ENCODE measurements at regions not wholly inside any gene's neighbourhood (a gene's known extent, or its start where the extent isn't known, plus 50 kb on each side); places are given as distances from the start of the nearest gene placed in this dataset.

DNA sequence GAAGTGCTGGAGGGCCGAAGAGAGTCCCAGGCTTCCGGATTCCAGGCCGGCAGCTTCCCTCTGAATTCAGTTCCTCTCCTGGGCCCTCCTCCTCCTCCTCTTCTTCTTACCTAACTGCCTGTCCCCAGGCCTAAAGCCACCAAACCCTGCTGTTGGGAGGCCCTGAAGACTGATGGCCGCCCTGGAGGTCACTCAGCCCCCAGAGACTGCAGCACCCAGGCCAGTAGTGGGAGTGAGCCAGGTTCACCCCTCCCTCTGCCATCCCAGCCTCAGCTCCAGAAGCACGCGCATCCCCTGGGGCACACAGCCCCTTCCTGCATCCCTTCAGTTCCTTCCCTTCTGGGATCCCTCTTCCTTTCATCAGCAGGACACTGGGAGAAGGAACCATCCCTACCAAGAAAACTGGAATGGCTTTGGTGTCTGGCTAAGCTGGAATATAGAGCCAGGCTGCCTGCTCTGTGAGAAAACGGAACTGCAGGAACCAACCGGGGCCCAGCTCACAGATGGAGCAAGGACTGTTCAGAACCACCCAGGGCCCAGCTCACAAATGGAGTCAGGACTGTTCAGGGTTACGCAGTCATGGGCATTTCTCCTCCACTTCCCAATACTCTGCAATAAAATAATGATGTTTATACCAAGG lies 127.4 kb downstream of the NDUFA10 start:
- WGBS (ENCODE audit: insufficient coverage) = 91% methylated on average over 8 of the region's 9 CpGs
- intact Hi-C loops (cut with micrococcal nuclease) = no loop called here
- Mint-ChIP-seq H3K36me3 (no peaks in the 10 kb centered on the region), H3K27ac (no peak overlapping the region), H3K4me3 (no peak overlapping the region), H3K4me1 (no peaks in the 10 kb centered on the region), H3K27me3 (ENCODE audit: low read depth in 2 of 2) (peaks cover 16 to 26% of the 10 kb centered on the region in 2 donors), H3K9me3 (no peaks in the 10 kb centered on the region)
- Histone ChIP-seq H3K27ac (ENCODE audit: low read length) (no peak overlapping the region), H3K27me3 (ENCODE audit: control insufficient read depth, insufficient read depth, low read length) (no peaks in the 10 kb centered on the region), H3K9me3 (ENCODE audit: control insufficient read depth, insufficient read depth, low read length) (no peaks in the 10 kb centered on the region), H3K4me1 (ENCODE audit: control insufficient read depth, insufficient read depth, low read length) (peaks cover 12% of the 10 kb centered on the region), H3K4me3 (ENCODE audit: low read length) (no peak overlapping the region), H3K36me3 (ENCODE audit: control insufficient read depth, insufficient read depth, low read length) (no peaks in the 10 kb centered on the region)
- TF ChIP-seq, protein P1, sequence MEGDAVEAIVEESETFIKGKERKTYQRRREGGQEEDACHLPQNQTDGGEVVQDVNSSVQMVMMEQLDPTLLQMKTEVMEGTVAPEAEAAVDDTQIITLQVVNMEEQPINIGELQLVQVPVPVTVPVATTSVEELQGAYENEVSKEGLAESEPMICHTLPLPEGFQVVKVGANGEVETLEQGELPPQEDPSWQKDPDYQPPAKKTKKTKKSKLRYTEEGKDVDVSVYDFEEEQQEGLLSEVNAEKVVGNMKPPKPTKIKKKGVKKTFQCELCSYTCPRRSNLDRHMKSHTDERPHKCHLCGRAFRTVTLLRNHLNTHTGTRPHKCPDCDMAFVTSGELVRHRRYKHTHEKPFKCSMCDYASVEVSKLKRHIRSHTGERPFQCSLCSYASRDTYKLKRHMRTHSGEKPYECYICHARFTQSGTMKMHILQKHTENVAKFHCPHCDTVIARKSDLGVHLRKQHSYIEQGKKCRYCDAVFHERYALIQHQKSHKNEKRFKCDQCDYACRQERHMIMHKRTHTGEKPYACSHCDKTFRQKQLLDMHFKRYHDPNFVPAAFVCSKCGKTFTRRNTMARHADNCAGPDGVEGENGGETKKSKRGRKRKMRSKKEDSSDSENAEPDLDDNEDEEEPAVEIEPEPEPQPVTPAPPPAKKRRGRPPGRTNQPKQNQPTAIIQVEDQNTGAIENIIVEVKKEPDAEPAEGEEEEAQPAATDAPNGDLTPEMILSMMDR (IDR thresholded peaks at IDR 0.05) = no peak
- DNase-seq (no peak), ATAC-seq (no peak)

DNA sequence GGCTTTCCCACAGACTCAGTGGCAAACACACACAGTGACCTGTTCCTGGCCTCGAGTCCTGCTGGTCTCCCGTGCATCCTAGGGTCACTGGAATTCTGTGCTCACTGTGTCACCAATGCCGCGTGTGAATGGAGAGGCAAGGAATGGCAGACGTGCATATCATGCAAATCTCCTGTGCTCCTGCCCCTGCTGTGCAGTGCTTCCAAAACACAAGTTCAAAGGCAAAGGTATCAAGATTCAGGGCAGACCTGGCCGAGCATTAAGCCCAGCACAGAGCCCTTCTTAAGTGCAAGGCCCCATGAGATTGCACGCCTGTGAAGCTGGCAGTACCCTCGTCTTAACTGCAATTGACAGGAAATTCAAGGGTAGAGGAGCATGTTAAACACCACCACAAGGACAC lies 129.1 kb downstream of the NDUFA10 start:
- no peak overlapping the region for H3K27ac ChIP-seq (ENCODE audit: low read length)

DNA sequence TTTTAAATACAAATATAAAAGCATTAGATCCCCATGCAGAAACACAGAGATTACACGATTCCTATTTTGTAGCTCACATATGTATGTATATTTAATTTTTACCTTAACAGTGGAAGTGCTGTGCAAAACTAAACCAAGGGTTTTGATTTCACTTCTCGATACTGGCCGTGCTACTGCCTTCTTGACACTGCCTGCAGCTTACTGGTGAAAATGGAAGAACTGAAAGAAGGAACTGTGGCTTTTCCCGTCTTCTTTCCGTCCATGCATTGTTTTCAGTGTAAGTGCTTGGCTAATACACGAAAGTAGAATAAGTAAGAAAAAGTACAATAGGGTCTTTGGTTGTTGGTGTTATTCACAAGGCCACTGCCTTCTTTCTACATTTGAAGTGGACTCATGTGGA lies 129.5 kb downstream of the NDUFA10 start:
- Histone ChIP-seq H3K27ac (ENCODE audit: low read length) (no peak overlapping the region), H3K36me3 (ENCODE audit: control insufficient read depth, insufficient read depth, low read length) (no peaks in the 10 kb centered on the region), H3K9me3 (ENCODE audit: control insufficient read depth, insufficient read depth, low read length) (no peaks in the 10 kb centered on the region), H3K4me1 (ENCODE audit: control insufficient read depth, insufficient read depth, low read length) (peaks cover 12% of the 10 kb centered on the region), H3K4me3 (ENCODE audit: low read length) (no peak overlapping the region), H3K27me3 (ENCODE audit: control insufficient read depth, insufficient read depth, low read length) (no peaks in the 10 kb centered on the region)
- Mint-ChIP-seq H3K36me3 (no peaks in the 10 kb centered on the region), H3K27me3 (ENCODE audit: low read depth in 2 of 2) (peaks cover 16 to 26% of the 10 kb centered on the region in 2 donors), H3K27ac (no peak overlapping the region), H3K9me3 (no peaks in the 10 kb centered on the region), H3K4me1 (no peaks in the 10 kb centered on the region), H3K4me3 (no peak overlapping the region)
- WGBS (ENCODE audit: insufficient coverage) = 68% methylated on average over 5 of the region's 6 CpGs
- intact Hi-C loops (cut with micrococcal nuclease) = no loop called here
- DNase-seq (no peak), ATAC-seq (no peak)
- TF ChIP-seq, protein P1 (IDR thresholded peaks at IDR 0.05) = no peak

More for the DNA sequence above, 129.1 kb downstream of the NDUFA10 start:
- DNase-seq (no peak), ATAC-seq (no peak)
- H3K9me3 Mint-ChIP-seq = no peaks in the 10 kb centered on the region
- TF ChIP-seq, protein P1 (IDR thresholded peaks at IDR 0.05) = no peak
- H3K36me3 Mint-ChIP-seq = no peaks in the 10 kb centered on the region
- Histone ChIP-seq H3K27me3 (ENCODE audit: control insufficient read depth, insufficient read depth, low read length) (no peaks in the 10 kb centered on the region), H3K9me3 (ENCODE audit: control insufficient read depth, insufficient read depth, low read length) (no peaks in the 10 kb centered on the region), H3K36me3 (ENCODE audit: control insufficient read depth, insufficient read depth, low read length) (no peaks in the 10 kb centered on the region), H3K4me3 (ENCODE audit: low read length) (no peak overlapping the region), H3K4me1 (ENCODE audit: control insufficient read depth, insufficient read depth, low read length) (peaks cover 12% of the 10 kb centered on the region)
- peaks cover 16 to 26% of the 10 kb centered on the region in 2 donors for H3K27me3 Mint-ChIP-seq (ENCODE audit: low read depth in 2 of 2)
- no peaks in the 10 kb centered on the region for H3K4me1 Mint-ChIP-seq
- WGBS (ENCODE audit: insufficient coverage) = 85% methylated on average over 8 of the region's 8 CpGs
- H3K4me3 Mint-ChIP-seq = no peak overlapping the region
- intact Hi-C loops (cut with micrococcal nuclease) = no loop called here
- no peak overlapping the region for H3K27ac Mint-ChIP-seq

DNA sequence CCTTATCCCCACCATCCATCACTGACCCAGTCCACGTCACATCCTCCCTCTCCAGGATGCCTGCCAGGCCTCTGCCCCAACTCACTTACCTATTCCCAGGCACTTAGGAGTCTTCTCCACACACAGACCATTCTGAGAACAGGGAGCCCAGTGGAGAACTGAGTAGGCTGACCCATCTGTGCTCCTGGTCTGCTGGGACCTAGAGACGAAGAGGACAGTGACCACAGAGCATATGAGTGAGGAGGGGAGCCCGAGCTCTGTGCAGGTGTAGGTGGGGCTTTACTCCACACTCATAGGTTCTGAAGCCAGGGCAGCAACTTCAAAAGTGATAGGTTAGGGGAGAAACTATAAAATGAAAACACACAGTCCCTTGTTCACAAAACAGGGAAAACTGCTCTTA lies 130.0 kb downstream of the NDUFA10 start:
- no peak overlapping the region for H3K4me3 Mint-ChIP-seq
- H3K27me3 ChIP-seq (ENCODE audit: control insufficient read depth, insufficient read depth, low read length) = no peaks in the 10 kb centered on the region
- 79% methylated on average over 3 of the region's 3 CpGs for WGBS (ENCODE audit: insufficient coverage)
- peaks cover 12% of the 10 kb centered on the region for H3K4me1 ChIP-seq (ENCODE audit: control insufficient read depth, insufficient read depth, low read length)
- TF ChIP-seq, protein P1 (IDR thresholded peaks at IDR 0.05) = no peak
- H3K27me3 Mint-ChIP-seq (ENCODE audit: low read depth in 2 of 2) = peaks cover 16 to 26% of the 10 kb centered on the region in 2 donors
- H3K27ac ChIP-seq (ENCODE audit: low read length) = no peak overlapping the region
- no peaks in the 10 kb centered on the region for H3K36me3 Mint-ChIP-seq
- no peak for DNase-seq
- H3K27ac Mint-ChIP-seq = no peak overlapping the region
- H3K9me3 Mint-ChIP-seq = no peaks in the 10 kb centered on the region
- H3K9me3 ChIP-seq (ENCODE audit: control insufficient read depth, insufficient read depth, low read length) = no peaks in the 10 kb centered on the region
- no peak overlapping the region for H3K4me3 ChIP-seq (ENCODE audit: low read length)
- no peak for ATAC-seq
- intact Hi-C loops (cut with micrococcal nuclease) = no loop called here
- no peaks in the 10 kb centered on the region for H3K4me1 Mint-ChIP-seq
- no peaks in the 10 kb centered on the region for H3K36me3 ChIP-seq (ENCODE audit: control insufficient read depth, insufficient read depth, low read length)
